ENCODE measurements at regions not wholly inside any gene's neighbourhood (a gene's known extent, or its start where the extent isn't known, plus 50 kb on each side); places are given as distances from the start of the nearest gene placed in this dataset.

DNA sequence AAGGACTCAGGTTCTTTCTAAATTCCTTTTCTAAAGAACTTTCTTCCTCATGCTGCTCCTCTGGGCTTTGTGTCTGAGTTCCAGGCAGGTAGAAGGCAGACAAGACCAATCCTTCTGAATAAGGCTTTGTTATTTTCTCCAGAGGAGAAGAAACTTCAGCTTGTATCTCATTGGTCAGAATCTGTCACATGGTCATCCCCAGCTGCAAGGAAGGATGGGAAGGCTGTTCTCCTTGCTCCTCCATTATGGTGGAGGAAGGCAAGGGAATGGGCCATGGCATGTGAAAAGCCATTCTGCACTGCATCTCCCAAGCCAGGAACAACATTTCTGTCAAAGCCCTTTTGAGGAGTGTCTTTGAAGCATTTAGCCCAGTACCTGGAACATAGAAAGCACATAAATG, 50.6 kb upstream of the NTPCR start:
- no peak overlapping the region for H2BK12ac ChIP-seq (ENCODE audit: low read depth, low read length)
- FAIRE-seq (no peak), DNase-seq (ENCODE audit: low read depth in 1 of 2, low spot score in 2 of 2) (no peak)
- no peaks in the 10 kb centered on the region for H3K23me2 ChIP-seq (ENCODE audit: low read depth, low read length)
- no peak overlapping the region for H3K4ac ChIP-seq (replicated peaks; ENCODE audit: insufficient read length, low read depth, low read length)
- H4K91ac ChIP-seq (replicated peaks; ENCODE audit: insufficient read length, low read length) = no peak overlapping the region
- H3K36me3 ChIP-seq (ENCODE audit: control insufficient read depth in 2 of 4, insufficient read depth in 4 of 4, low read length in 3 of 4) = no peaks in the 10 kb centered on the region
- POLR2A ChIA-PET (ENCODE audit: partially characterized antibody) = interaction anchor here (1.3 kb wide), 1 partner anchor 49 kb away, joined by 3 read pairs; no protein-coding TSS in a partner anchor
- no peaks in the 10 kb centered on the region for H3K27me3 ChIP-seq (replicated peaks in 1 of 4; ENCODE audit: control insufficient read depth in 3 of 4, extremely low read depth in 1 of 4, insufficient read depth in 3 of 4, low read length in 3 of 4)
- H3K79me2 ChIP-seq (ENCODE audit: control insufficient read depth in 1 of 2, insufficient read depth in 2 of 2, low read length in 2 of 2) = no peaks in the 10 kb centered on the region
- no peak overlapping the region for H3K9ac ChIP-seq (replicated peaks in 1 of 4; ENCODE audit: extremely low read depth in 1 of 4, low read depth in 3 of 4, low read length in 3 of 4)
- no peak overlapping the region for H2BK5ac ChIP-seq (ENCODE audit: low read depth, low read length)
- no peaks in the 10 kb centered on the region for H3K79me1 ChIP-seq (ENCODE audit: low read depth, low read length)
- peaks cover 0 to 10% (median 4%) of the 10 kb centered on the region in 4 experiments; a peak in 5 of 7 replicates for H3K4me1 ChIP-seq (replicated peaks in 1 of 4; ENCODE audit: control insufficient read depth in 3 of 4, insufficient read depth in 4 of 4, low read length in 3 of 4)
- no peak overlapping the region for H3K23ac ChIP-seq (ENCODE audit: insufficient read length)
- H3K4me2 ChIP-seq (ENCODE audit: insufficient read depth in 1 of 2, low read depth in 2 of 2, low read length in 2 of 2) = no peak overlapping the region
- no peak overlapping the region for H4K8ac ChIP-seq (ENCODE audit: extremely low read depth, insufficient read depth, low read length)
- H3K9me3 ChIP-seq (ENCODE audit: insufficient read depth in 2 of 2, low read depth in 1 of 2, low read length in 1 of 2) = peaks cover 0 to under 1% of the 10 kb centered on the region in 2 experiments; a peak in 2 of 4 replicates
- no peak overlapping the region for H2BK20ac ChIP-seq (ENCODE audit: low read length)
- H2AK5ac ChIP-seq (ENCODE audit: low read depth, low read length) = no peak overlapping the region
- H2BK120ac ChIP-seq (replicated peaks; ENCODE audit: low read depth, low read length) = no peak overlapping the region
- H3K14ac ChIP-seq (ENCODE audit: insufficient read length) = no peak overlapping the region
- H3K4me3 ChIP-seq (ENCODE audit: extremely low read depth in 1 of 4, insufficient read depth in 2 of 4, low read depth in 3 of 4, low read length in 4 of 4) = no peak overlapping the region
- no peak overlapping the region for H3K18ac ChIP-seq (ENCODE audit: extremely low read depth, low read length)
- H3K56ac ChIP-seq (replicated peaks; ENCODE audit: insufficient read length, low read depth, low read length) = no peak overlapping the region
- TF ChIP-seq, protein P1, sequence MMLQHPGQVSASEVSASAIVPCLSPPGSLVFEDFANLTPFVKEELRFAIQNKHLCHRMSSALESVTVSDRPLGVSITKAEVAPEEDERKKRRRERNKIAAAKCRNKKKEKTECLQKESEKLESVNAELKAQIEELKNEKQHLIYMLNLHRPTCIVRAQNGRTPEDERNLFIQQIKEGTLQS (IDR thresholded peaks at IDR 0.05; ENCODE audit: insufficient read depth, low read depth, low read length) = no peak
- TF ChIP-seq EZH2 (IDR thresholded peaks at IDR 0.05; ENCODE audit: low read depth, low read length, severe bottlenecking) = no peak
- no peak for TF ChIP-seq SRF (IDR thresholded peaks at IDR 0.05; ENCODE audit: low read depth, low read length)
- no peak for TF ChIP-seq SP4 (IDR thresholded peaks at IDR 0.05; ENCODE audit: low read length)
- no peak for TF ChIP-seq FOSL1 (IDR thresholded peaks at IDR 0.05; ENCODE audit: insufficient read depth, low read depth, low read length)
- no peak for TF ChIP-seq TCF12 (IDR thresholded peaks at IDR 0.05; ENCODE audit: low read depth, low read length)
- no peak for TF ChIP-seq SAP30 (IDR thresholded peaks at IDR 0.05; ENCODE audit: insufficient read depth, insufficient replicate concordance, low read length)
- no peak for TF ChIP-seq BACH1 (IDR thresholded peaks at IDR 0.05; ENCODE audit: low read length)
- no peak for TF ChIP-seq RFX5 (IDR thresholded peaks at IDR 0.05; ENCODE audit: borderline replicate concordance, low read depth, low read length)
- TF ChIP-seq TAF7 (optimal IDR thresholded peaks at IDR 0.05; ENCODE audit: borderline replicate concordance, low read depth, low read length) = no peak
- no peak for TF ChIP-seq SIX5 (IDR thresholded peaks at IDR 0.05; ENCODE audit: low read depth, low read length)
- no peak overlapping the region for H3K27ac ChIP-seq (ENCODE audit: low read depth, low read length)
- no peaks in the 10 kb centered on the region for H4K20me1 ChIP-seq (replicated peaks in 1 of 2; ENCODE audit: control insufficient read depth in 1 of 2, insufficient read depth in 2 of 2, low read length in 2 of 2)
- CTCF ChIA-PET (ENCODE audit: partially characterized antibody) = interaction anchor here (0.6 to 1.0 kb wide), 3 partner anchors 11 to 262 kb away, joined by 3 to 4 read pairs (median 3); no protein-coding TSS in a partner anchor
- H2AFZ ChIP-seq (ENCODE audit: low read length) = no peak overlapping the region
- no peak overlapping the region for H4K5ac ChIP-seq (ENCODE audit: insufficient read length, low read depth, low read length)
- H2BK15ac ChIP-seq (ENCODE audit: low read length) = no peak overlapping the region
